Testis (tissue), 2 donors: ENCODE measurements at regions not wholly inside any gene's neighbourhood (a gene's known extent, or its start where the extent isn't known, plus 50 kb on each side); places are given as distances from the start of the nearest gene placed in this dataset.

ENCODE experiments used
- DNase-seq: peaks from one replicate; pipeline ENCODE4 v3.0.0-alpha.2; 2019
- H3K27ac ChIP-seq, 2 donors: fragments of 200-600 bp; sonication (generic); one replicate each; pipeline ENCODE4 v1.5.1; 2019
- H3K27me3 ChIP-seq: fragments of 200-600 bp; sonication (generic); one replicate; pipeline ENCODE4 v1.5.1; 2019
- H3K36me3 ChIP-seq: fragments of 200-600 bp; sonication (generic); one replicate; pipeline ENCODE4 v1.5.1; 2017; ENCODE audit warnings: low read depth; ENCODE audit errors: missing control alignments
- H3K4me1 ChIP-seq: fragments of 200-600 bp; sonication (generic); one replicate; pipeline ENCODE4 v1.5.1; 2019
- H3K4me3 ChIP-seq, 2 donors: fragments of 200-600 bp; sonication (generic); one replicate each; pipeline ENCODE4 v1.5.1; 2017 to 2019
- H3K9me3 ChIP-seq: fragments of 200-600 bp; sonication (generic); one replicate; pipeline ENCODE4 v1.5.1; 2017
- CTCF ChIP-seq, 3 experiments: fragments of 450-650 bp in 2 of 3; fragments of 200-600 bp in 1 of 3; sonication (generic) in 1 of 3; IDR thresholded peaks; one replicate each; pipeline ENCODE4 v1.5.1; 2016 to 2019; ENCODE audit warnings: antibody characterized with exemption in 3 of 3, mild to moderate bottlenecking in 2 of 3, moderate library complexity in 1 of 3
- POLR2A ChIP-seq: fragments of 450-650 bp; IDR thresholded peaks from one replicate; pipeline ENCODE4 v1.6.1; 2017; ENCODE audit warnings: antibody characterized with exemption, mild to moderate bottlenecking, moderate library complexity
- WGBS, 2 donors: methylation state at CpG; one replicate each; pipeline ENCODE4 v1.1.5; 2018; 5-methylcytosine and 5-hydroxymethylcytosine counted together
- intact Hi-C: fragments of 100-400 bp; cut with DNase I; formaldehyde crosslinking; loops from one replicate; pipeline ENCODE4 v1.15.1; 2023; ENCODE audit warnings: low total_unique reads

- intact Hi-C loops, result no loop called here
- DNase-seq, result no peak
- Histone ChIP-seq H3K4me1 (no peaks in the 10 kb centered on the region), H3K9me3 (no peaks in the 10 kb centered on the region), H3K4me3 (no peak overlapping the region), H3K27ac (no peak overlapping the region), H3K27me3 (no peaks in the 10 kb centered on the region), H3K36me3 (no peaks in the 10 kb centered on the region)
- TF ChIP-seq POLR2A (no peak), CTCF (IDR thresholded peaks at IDR 0.05) (no peak)
- WGBS, 2 donors, result 92 to 94% methylated on average over 2 of the region's 2 CpGs
Measured at GRCh38 chr2:144084114-144084661, 435.7 kb downstream of the ZEB2 start.

- intact Hi-C loops, result no loop called here
- H3K36me3 ChIP-seq, result no peaks in the 10 kb centered on the region
- no peak overlapping the region for H3K27ac ChIP-seq
- H3K27me3 ChIP-seq, result no peaks in the 10 kb centered on the region
- DNase-seq, result no peak
- no peaks in the 10 kb centered on the region for H3K9me3 ChIP-seq
- TF ChIP-seq POLR2A (no peak), CTCF (IDR thresholded peaks at IDR 0.05) (no peak)
- H3K4me3 ChIP-seq, result no peak overlapping the region
- H3K4me1 ChIP-seq, result peaks cover 5% of the 10 kb centered on the region
- 96 to 100% methylated on average over 1 of the region's 1 CpG for WGBS, 2 donors
Measured at GRCh38 chr2:144083211-144083610, 436.7 kb downstream of the ZEB2 start.

GRCh38 chr2:144082777-144083176 is 437.1 kb downstream of the ZEB2 start:
- intact Hi-C loops, result no loop called here
- Histone ChIP-seq H3K27ac (no peak overlapping the region), H3K27me3 (no peaks in the 10 kb centered on the region), H3K4me3 (no peak overlapping the region), H3K36me3 (no peaks in the 10 kb centered on the region), H3K4me1 (peaks cover 5% of the 10 kb centered on the region), H3K9me3 (no peaks in the 10 kb centered on the region)
- WGBS, 2 donors, result 96 to 97% methylated on average over 3 of the region's 3 CpGs
- DNase-seq, result no peak
- TF ChIP-seq CTCF (IDR thresholded peaks at IDR 0.05), result no peak
- TF ChIP-seq POLR2A, result no peak

- TF ChIP-seq POLR2A (no peak), CTCF (IDR thresholded peaks at IDR 0.05) (no peak)
Measured at GRCh38 chr2:144082327-144082726, 437.6 kb downstream of the ZEB2 start.

GRCh38 chr2:144081272-144081671 is 438.6 kb downstream of the ZEB2 start:
- Histone ChIP-seq H3K9me3 (no peaks in the 10 kb centered on the region), H3K36me3 (no peaks in the 10 kb centered on the region), H3K4me1 (peaks cover 5% of the 10 kb centered on the region), H3K27me3 (no peaks in the 10 kb centered on the region), H3K27ac (no peak overlapping the region), H3K4me3 (no peak overlapping the region)
- WGBS, 2 donors, result 47 to 65% methylated on average over 2 of the region's 2 CpGs
- TF ChIP-seq CTCF (IDR thresholded peaks at IDR 0.05) (no peak), POLR2A (no peak)
- no peak for DNase-seq
- intact Hi-C loops, result no loop called here

More at GRCh38 chr2:144082327-144082726, 437.6 kb downstream of the ZEB2 start:
- intact Hi-C loops, result no loop called here
- H3K27ac ChIP-seq, result no peak overlapping the region
- peaks cover 5% of the 10 kb centered on the region for H3K4me1 ChIP-seq
- H3K9me3 ChIP-seq, result no peaks in the 10 kb centered on the region
- H3K27me3 ChIP-seq, result no peaks in the 10 kb centered on the region
- DNase-seq, result no peak
- no peak overlapping the region for H3K4me3 ChIP-seq
- no peaks in the 10 kb centered on the region for H3K36me3 ChIP-seq
